Activated naive CD4-positive, alpha-beta T cell treated with anti-CD3 and anti-CD28 coated beads, Interleukin-2, amount 50 U/mL, for 16 hours (primary cell): ENCODE measurements at regions not wholly inside any gene's neighbourhood (a gene's known extent, or its start where the extent isn't known, plus 50 kb on each side); places are given as distances from the start of the nearest gene placed in this dataset.
A peak's percentile ranks its signal among the peaks of the same experiment; 100 is the strongest.
"Not testable (repeated sequence)": the region's sequence is repeated elsewhere in the genome, so short reads cannot be mapped to it uniquely, and the experiment has no call there.

Experiments used
- DNase-seq: peaks from one replicate; pipeline ENCODE4 v3.0.0-alpha.2; 2020

- DNase-seq = no peak
Observed at GRCh38 chr17:26731005-26731921, 562.7 kb upstream of the WSB1 start.

- DNase-seq = peak; percentile 12
Observed at GRCh38 chr17:26731926-26732325, 562.0 kb upstream of the WSB1 start.

GRCh38 chr17:26734775-26735174, 559.1 kb upstream of the WSB1 start:
- DNase-seq = not testable (repeated sequence)

GRCh38 chr17:26735977-26736376, 557.9 kb upstream of the WSB1 start:
- DNase-seq = not testable (repeated sequence)

- no peak for DNase-seq
Observed at GRCh38 chr17:26765860-26766709, 527.8 kb upstream of the WSB1 start.

GRCh38 chr17:26766743-26767142, 527.2 kb upstream of the WSB1 start:
- no peak for DNase-seq

- DNase-seq = no peak
Observed at GRCh38 chr17:26773189-26774188, 520.4 kb upstream of the WSB1 start.

GRCh38 chr17:26774291-26775218, 519.4 kb upstream of the WSB1 start:
- DNase-seq = no peak

GRCh38 chr17:26775219-26775822, 518.6 kb upstream of the WSB1 start:
- DNase-seq = no peak

- DNase-seq = not testable (repeated sequence)
Observed at GRCh38 chr17:26780187-26780814, 513.6 kb upstream of the WSB1 start.

- peak; percentile 10 for DNase-seq
Observed at GRCh38 chr17:26782153-26782552, 511.8 kb upstream of the WSB1 start.

GRCh38 chr17:26792486-26792885, 501.4 kb upstream of the WSB1 start:
- DNase-seq = no peak

GRCh38 chr17:26807024-26807423, 486.9 kb upstream of the WSB1 start:
- DNase-seq = no peak

- no peak for DNase-seq
Observed at GRCh38 chr17:26809033-26809432, 484.9 kb upstream of the WSB1 start.

GRCh38 chr17:26818736-26819135, 475.2 kb upstream of the WSB1 start:
- DNase-seq = no peak
